C1 segment of cervical spinal cord (tissue), 14 donors: ENCODE measurements at regions not wholly inside any gene's neighbourhood (a gene's known extent, or its start where the extent isn't known, plus 50 kb on each side); places are given as distances from the start of the nearest gene placed in this dataset.
"Not testable (repeated sequence)": the region's sequence is repeated elsewhere in the genome, so short reads cannot be mapped to it uniquely, and the experiment has no call there.

Experiments used
- DNase-seq, 14 donors: peaks; one replicate each; lab custom pipeline; 2025; lab: John Stamatoyannopoulos, UW

- DNase-seq: no peak
These were observed 163.6 kb downstream of the SPRY2 start for GRCh38 chr13:80177327-80177726.

- peak in 1 of 14 donors; percentile 15 for DNase-seq
These were observed 167.7 kb downstream of the SPRY2 start for GRCh38 chr13:80173224-80173623.

DNA sequence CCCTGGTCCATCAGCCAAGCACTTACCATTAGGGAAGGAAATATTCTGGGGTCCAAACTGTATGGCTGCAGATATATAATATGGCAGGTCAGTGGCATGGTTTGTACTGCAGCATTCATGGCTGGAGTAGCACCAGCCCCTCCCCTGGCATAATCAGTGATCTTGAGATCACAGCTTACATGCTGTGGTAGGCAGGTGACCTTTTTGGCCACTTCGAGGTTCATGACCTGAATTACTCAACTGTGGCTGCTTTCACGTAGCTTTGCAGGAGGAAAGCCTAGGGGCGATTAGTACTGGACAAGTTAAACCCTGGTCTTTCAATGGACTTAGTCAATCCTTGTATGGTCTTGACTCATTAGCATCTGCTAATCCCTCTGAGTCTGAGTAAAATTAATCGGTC lies 169.8 kb downstream of the SPRY2 start:
- DNase-seq: no peak

- peak in 1 of 14 donors; percentile 3 for DNase-seq
These were observed 172.7 kb downstream of the SPRY2 start for GRCh38 chr13:80168089-80168850.

DNA sequence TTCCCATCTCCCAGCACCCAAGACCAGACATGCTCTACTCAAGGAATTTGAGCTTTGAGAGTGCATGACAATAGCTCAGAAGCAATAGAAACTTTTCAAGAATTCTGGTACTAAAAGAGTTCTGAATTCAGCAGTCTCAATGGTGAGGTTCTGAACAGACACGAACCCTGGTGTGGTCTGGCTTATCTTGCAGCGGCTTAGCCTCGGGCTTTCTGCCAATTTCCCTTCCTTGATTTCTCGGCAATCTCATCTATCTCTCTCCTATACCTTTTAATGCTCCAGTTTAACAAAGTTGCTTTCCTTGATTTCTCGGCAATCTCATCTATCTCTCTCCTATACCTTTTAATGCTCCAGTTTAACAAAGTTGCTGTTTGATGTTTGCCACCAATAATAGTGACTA lies 174.6 kb downstream of the SPRY2 start:
- no peak for DNase-seq

DNA sequence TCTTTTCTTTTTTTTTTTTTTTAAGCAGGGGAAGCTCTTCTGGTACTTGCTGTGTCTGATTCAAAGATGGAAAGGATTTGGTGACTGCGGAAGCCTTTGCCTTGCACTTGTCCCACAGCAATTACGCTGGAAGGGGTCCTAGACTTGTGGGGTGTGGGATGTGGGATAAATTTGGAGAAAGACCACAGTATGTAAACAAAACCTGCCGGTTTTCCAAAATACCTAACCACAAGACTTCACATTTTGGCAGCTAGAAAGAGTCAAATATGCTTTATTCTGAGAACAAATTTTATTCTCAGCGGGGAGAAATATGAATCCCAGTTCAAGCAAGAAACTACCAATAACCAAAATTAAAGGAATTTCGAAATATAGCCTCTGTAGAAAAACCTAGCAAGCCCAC lies 176.5 kb downstream of the SPRY2 start:
- DNase-seq: no peak

DNA sequence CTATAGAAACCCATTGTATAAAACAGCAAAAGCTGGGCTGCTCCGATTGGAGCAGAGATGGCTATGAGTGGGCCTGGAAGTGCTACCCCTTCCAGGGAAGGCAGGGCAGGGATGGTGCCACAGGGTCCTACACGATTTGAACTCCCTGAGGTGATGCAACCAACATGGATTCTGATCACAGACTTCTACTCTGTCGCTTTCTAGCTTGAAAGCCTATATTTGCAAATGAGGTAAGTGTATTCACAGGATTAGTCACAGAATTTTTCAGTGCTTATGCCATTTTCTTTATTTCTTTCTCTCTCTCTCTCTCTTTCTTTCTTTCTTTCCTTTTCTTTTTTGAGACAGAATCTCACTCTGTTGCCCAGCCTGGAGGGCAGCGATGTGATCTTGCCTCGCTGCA lies 179.0 kb downstream of the SPRY2 start:
- DNase-seq: no peak

- no peak for DNase-seq
These were observed 179.7 kb downstream of the SPRY2 start for GRCh38 chr13:80161219-80161618.

DNA sequence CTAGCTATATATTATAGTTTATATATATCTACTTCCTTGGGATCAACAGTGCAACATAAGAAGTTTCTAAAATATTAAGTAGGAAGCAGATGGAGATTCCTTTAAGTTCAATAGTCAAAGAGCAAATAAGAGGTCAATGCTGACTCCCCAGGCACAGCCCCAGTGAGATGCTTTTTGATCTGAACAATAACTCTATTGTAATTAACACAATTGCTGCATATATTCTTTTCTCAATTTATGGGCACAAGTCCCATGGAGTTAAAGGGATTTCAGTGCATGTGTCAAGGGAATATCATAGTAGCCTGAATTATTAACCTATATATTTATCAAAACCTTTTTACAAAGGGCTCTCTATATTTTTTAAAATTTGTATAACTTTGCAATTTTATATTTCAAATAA lies 180.8 kb downstream of the SPRY2 start:
- no peak for DNase-seq

- DNase-seq: no peak
These were observed 183.5 kb downstream of the SPRY2 start for GRCh38 chr13:80157261-80157932.

- DNase-seq: not testable (repeated sequence)
These were observed 188.8 kb downstream of the SPRY2 start for GRCh38 chr13:80152142-80152541.

DNA sequence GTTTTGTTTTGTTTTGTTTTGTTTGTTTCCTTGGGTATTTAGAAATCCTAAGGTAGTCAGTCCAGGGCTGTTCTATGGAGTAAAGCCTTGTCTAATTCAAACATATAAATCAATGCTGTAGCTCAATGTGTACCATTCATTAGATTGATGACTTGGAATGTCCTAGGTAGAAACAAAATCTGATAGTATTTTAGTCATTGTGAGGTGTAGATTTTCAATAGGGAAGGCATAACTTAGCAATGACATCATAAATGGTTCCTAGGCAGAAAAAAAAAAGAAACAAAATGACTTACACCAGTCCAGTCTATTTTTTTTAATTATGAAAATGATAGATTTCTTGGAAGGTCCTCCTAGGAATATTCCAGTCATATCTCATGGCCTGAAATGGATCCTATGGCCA lies 189.9 kb downstream of the SPRY2 start:
- no peak for DNase-seq

GRCh38 chr13:80149736-80150135 lies 191.2 kb downstream of the SPRY2 start:
- no peak for DNase-seq

GRCh38 chr13:80145171-80145690 lies 195.7 kb downstream of the SPRY2 start:
- peak in 1 of 14 donors; percentile 10 for DNase-seq

GRCh38 chr13:80144493-80144892 lies 196.4 kb downstream of the SPRY2 start:
- DNase-seq: no peak

DNA sequence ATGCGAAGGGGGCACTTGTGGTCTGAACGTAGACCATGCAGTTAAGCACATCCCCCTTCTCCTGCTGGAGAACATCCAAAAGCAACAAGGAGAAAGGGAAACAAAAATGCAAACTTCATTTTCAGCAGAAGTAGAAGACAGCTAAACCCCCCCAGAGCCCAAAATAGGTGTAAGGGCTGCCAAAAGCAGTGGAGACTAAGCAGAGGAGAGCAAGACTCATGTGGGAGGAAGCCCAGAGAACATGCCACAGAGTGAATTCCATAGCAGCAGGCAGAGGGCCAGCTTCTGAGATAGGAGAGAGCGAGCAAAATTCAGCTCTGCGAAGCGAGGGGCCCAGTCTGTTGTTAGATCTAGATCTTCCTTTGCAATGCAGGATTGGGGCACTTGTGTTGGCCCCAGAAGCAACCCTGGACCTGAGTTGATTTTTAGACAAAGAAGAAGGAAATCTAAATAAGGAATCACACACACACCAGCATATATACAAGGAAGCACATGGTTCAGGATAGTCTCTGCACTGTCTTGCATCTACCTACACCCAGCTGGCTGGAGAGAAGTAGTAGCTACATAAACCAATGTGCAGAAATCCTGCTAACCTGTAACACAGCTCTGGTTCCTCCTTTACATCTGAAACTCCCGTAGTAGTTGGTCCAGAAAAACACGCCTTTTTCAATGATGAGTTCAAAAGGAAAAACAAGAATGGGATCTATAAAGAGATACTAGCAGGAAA lies 199.6 kb downstream of the SPRY2 start:
- DNase-seq: peak in 10 of 14 donors; percentile 12 to 53 (median 40)

GRCh38 chr13:80140685-80141084 lies 200.2 kb downstream of the SPRY2 start:
- DNase-seq: no peak

DNA sequence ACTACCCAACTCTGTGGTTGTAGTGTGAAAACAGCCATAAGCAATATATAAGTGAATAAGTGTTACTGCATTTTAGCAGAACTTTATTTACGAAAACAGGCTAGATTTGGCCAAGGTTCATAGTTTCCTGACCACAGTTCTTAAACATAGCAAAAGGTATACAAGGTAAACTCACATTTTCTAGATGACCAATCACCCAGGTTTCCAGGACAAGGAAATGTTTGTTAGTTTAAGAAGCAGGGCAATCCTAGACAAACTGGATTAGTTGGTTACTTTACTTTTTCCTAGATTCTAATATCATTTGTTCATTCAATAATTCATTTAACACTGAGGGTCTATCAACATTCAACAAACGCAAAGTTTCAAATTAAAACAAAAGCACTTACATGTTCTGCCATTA lies 201.7 kb downstream of the SPRY2 start:
- DNase-seq: no peak

DNA sequence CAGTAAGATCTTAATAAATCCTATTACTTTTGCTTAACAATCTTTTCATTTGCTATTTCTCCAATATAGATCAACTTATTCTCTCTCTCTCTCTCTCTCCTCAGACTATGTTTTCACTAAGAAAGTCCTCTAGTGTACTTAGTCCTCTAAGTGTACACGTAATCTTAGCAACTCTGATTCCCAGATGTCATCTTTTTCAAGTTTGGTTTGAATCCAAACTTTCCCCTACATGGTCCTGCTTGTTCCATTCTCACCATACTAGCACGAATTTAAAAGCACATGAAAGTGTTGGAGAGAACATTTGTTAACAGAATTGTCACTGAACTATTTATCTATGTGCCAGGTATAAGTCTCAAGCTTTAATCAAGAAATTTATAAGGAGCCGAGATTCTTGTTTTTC lies 202.9 kb downstream of the SPRY2 start:
- DNase-seq: no peak

GRCh38 chr13:80134346-80134745 lies 206.6 kb downstream of the SPRY2 start:
- DNase-seq: no peak

DNA sequence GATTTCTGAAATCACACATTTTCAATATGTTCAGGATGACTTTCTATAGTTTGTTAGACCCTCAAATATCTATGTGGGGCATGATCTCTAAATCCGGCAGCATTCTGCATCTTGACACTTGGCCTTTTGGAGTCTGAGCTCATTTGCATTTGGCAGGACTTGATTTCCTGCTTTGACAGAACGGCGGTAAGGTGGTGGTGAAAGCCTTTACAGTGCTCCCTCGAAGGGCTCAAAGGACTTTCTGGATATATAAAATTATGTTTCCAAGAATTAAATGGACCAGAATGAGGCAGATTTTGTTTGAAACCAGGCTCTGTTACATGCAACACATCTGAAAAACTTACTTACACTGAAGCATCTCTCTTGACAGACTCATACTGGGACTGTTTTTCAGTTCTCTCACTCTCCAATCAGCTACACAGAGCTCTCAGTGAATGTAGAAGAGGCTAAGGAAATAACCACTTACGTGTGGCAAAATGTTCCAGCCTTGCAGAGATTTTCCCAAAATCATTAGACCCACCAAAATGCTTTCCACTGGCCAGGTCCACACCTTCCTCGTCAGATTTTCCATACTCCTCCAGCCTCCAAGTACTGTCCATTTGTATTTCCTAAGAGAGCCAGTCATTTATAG lies 207.2 kb downstream of the SPRY2 start:
- peak in 9 of 14 donors; percentile 12 to 75 (median 40) for DNase-seq
